NCI-H748 (cell line): ENCODE measurements at regions not wholly inside any gene's neighbourhood (a gene's known extent, or its start where the extent isn't known, plus 50 kb on each side); places are given as distances from the start of the nearest gene placed in this dataset.
A peak's percentile ranks its signal among the peaks of the same experiment; 100 is the strongest.

Experiments used
- DNase-seq: peaks from one replicate; lab custom pipeline; 2025; ENCODE audit not compliant: unreplicated experiment; lab: John Stamatoyannopoulos, UW

- DNase-seq, result no peak
These were observed 274.5 kb downstream of the DSEL start for GRCh38 chr18:67242001-67242400.

- no peak for DNase-seq
These were observed 275.2 kb downstream of the DSEL start for GRCh38 chr18:67241299-67241698.

DNA sequence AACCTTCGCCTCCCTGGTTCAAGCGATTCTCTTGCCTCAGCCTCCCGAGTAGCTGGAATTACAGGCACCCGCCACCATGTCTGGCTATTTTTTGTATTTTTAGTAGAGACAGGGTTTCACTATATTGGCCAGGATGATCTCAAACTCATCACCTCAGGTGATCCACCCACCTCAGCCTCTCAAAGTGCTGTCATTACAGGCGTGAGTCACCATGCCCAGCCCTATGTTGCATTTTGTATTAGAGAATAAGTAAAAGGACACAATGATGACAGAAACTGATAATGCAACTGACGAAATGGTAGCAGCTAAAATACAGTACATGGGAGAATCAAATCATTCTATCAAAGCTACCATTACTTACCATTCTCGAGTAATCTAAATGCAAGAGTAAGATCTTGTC is 276.7 kb downstream of the DSEL start:
- DNase-seq, result no peak

DNA sequence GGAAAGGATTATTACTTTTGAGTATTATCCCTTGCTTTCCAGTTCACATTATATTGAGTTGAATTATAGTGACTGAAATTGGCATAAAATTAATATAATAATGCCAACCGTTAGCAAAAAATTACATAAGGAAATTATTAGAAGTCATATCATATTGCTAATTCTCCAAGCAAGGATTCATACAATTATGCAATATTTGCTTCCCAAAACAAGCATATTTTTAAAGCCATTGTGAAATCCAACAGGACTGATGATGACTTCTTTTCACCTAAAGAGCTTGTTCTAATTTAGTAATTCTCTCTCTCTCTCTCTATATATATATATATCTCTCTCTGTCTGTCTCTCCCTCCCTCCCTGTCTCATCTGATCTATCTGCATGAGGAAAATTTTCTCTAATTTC is 283.5 kb downstream of the DSEL start:
- DNase-seq, result no peak

DNA sequence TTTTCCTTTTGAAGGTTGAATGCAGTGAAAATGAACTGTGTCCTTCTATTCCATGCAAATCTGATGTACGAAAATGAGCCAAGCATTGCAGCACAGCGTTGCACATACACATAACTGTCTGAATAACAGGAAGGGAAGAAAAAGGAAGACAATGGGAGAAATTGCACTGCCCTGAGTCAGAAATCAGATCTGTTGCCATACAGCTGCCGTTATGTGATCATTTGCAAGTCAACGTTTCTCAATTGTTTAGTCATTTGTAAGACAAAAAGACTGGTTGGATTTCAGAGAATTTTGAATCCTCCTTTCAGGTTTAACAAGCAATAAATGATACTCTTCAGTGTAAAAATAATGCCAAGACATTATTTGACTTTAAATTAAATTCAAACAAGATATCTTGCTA is 284.1 kb downstream of the DSEL start:
- no peak for DNase-seq

GRCh38 chr18:67222887-67223286 is 293.6 kb downstream of the DSEL start:
- no peak for DNase-seq

DNA sequence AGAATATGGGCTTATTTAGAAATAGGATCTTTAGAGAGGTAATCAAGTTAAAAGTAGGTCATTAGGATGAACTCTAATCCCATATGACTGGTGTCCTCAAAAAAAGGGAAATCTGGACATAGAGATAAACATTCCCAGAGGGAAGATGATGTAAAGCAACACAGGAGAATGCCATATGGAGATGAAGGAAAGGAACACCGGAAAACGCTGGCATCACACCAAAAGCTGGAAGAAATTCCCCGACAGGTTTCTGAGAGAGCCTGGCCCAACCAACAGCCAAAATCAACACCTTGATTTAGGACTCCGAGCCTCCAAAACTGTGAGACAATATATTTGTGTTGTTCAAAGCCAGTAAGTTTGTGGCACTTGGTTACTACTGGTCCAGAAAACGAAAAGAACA is 296.7 kb downstream of the DSEL start:
- DNase-seq, result no peak

DNA sequence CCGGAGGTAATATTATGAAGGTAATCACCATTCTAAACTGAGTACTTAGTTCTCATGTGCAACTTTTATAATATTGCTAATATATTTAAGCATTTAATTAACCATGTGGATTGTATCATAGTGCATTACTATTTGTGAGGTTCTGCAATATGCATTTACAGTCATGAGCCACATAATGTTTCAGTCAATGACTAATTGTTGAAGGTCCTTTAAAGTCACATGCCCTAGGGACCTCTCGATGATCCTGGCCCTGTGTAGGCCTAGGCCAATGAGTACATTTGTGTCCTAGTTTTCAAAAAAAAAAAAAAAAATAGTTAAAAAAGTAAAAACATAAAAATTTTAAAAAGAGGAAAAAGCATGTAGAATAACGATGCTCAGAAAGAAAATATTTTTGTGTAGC is 298.0 kb downstream of the DSEL start:
- no peak for DNase-seq

GRCh38 chr18:67217551-67218166 is 298.9 kb downstream of the DSEL start:
- peak; percentile 68 for DNase-seq

DNA sequence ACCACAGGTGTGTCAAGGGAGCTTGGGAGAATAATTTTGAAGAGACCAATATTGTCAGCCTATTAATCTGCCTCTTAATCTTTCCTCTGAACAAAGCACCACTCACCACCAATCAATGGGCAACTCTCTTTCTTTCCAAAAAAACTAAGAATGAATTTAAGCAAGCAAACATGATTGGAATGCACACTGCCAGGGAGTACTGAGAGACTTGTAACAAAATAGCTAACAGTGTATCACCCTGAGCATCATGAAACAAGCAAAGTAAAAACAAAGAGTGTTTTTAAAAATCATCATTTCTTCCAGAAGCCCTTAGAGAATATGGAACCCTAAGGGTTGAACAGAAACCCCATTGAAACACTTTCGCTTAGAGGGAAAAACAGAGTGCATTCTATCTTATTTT is 299.7 kb downstream of the DSEL start:
- DNase-seq, result no peak

- DNase-seq, result no peak
These were observed 300.8 kb downstream of the DSEL start for GRCh38 chr18:67215686-67216085.

DNA sequence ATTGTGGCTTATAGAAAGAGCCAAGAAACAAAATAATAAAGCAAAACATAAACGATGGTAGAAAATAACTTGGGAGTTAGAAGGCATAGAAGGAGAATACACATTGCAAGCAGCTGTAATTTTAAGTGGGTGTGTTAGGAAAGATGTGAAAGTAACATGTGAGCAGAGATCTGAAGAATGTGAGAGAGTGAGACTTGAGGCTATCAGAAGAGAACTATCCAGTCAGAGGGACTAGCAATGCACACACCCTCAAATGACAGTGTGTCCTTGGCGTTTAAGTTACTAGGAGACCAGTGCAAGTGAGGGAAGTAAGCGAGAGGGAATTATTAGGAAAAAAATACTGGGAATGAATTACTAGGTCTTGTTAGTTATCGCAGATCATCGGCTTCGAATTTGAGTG is 304.9 kb downstream of the DSEL start:
- DNase-seq, result no peak

DNA sequence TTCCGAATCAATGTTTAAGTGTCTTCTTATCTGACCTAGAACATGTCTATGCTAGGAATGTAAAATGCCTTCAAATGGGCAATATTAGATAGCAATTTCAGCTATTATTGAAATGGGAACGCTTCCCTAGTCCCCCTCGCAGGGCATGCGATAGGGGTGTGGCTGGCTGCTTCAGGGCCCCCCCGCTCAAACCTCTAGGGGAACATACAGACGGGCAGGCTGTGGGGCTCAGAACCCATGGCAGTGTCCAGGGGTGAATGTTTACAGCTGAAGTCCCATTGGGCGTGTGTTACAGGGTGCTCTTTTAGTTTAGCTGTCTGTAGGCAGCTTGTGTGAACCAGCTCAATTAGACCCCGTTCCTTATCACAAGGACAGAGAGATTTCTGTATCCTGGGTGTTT is 315.9 kb downstream of the DSEL start:
- DNase-seq, result no peak

- DNase-seq, result peak; percentile 89
These were observed 316.4 kb downstream of the DSEL start for GRCh38 chr18:67199993-67200617.

DNA sequence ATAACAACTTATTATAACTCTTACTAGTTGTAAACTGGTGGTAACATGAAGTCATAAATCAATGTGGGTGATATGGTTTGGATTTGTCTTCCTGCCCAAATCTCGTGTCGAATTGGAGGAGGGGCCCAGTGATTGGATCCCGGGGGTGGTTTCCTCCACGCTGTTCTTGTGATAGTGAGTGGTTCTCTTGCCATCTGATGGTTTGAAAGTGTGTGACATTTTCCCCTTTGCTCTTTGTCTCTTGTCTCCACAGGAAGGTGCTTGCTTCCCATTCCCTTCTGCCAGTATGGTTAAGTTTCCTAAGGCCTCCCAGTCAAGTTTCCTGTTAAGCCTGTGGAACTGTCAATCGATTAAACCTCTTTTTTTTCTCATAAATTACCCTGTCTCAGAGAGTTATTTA is 321.6 kb downstream of the DSEL start:
- DNase-seq, result peak; percentile 90

DNA sequence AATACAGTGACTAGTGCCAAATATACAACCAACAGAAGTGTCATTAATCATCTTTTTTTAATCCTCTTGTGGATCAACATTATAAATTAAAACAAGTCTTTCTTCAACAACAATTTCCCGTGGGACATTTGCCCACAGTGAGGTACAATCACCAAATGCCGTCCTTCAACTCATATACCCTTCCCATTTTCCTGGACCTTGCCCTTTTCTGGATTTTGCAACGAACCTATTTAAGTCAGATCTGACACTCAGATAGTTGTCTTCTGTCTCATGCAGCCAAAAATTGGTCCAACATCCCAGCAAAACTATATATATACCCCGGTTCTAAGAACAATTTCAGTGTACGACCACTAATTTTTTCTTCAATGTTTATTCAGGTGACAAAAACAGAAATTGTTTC is 324.0 kb downstream of the DSEL start:
- no peak for DNase-seq

DNA sequence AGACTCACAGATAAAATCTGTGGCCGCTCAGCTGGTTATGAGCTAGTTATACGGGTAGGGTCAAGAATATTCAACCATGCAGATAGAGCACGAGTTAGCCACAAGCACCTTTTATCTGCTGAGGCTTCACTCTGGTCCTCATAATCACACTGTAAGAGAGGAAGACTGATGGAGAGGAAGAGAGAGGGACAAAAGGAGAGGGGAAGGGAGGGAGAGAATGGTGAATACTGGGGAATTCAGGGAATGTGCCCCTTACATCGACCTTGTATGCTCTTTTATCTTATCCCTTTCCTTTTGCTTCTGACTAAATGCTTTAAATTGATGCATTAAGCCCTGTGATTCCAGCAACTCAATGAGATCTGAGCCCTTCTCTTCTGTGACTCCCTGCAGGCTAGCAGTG is 333.1 kb downstream of the DSEL start:
- DNase-seq, result peak; percentile 53

DNA sequence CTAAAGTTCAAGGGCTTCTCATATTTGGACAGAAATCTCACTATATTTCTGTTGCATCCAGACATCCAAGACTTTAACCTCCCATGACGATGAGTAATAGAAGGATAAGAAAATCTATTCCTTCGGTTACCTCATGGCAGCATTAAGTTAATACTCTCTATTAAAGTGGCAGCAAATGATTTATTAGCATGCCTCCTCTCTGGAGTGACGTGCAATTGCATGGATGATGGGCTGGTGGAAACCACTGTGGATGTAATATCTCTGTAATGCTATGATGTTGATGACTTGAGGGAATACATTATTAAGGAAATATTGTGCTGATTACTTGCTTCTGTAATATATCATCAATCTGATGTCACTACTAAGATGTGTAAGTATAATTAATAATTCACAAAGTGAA is 336.8 kb downstream of the DSEL start:
- no peak for DNase-seq

DNA sequence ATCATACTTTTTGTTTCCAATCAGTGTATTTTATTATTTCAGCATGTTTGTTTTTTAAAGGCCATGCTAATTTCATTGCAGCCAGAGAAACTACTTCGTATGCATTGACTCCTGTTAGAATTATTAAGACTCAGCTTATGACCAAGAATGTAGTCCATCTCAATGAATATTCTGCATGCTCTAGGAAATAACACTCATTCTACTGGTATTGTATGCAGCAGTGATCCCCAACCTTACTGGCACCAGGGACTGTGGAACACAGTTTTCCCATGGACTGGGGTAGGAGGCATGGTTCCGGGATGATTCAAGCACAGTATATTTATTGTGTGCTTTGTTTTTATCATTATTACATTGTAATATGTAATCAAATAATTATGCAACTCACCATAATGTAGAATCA is 356.9 kb downstream of the DSEL start:
- DNase-seq, result no peak

DNA sequence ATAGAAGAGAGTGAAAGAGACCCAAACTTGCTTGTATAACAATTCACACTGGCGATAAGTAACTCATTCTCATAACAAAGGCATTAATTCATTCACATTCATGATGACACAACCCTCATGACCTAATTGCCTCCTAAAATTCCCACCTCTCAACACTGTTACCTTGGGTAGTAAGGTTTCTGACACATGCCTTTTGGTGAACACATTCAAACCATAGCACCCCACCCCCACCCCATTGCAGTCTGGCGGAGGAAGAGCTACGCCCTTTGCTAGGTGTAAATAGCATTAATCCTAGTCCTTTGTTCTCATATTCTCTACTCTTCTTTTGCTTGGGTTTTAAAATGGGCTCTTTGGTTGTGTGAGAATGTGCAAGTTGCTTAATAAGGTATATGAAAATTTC is 361.5 kb downstream of the DSEL start:
- no peak for DNase-seq

DNA sequence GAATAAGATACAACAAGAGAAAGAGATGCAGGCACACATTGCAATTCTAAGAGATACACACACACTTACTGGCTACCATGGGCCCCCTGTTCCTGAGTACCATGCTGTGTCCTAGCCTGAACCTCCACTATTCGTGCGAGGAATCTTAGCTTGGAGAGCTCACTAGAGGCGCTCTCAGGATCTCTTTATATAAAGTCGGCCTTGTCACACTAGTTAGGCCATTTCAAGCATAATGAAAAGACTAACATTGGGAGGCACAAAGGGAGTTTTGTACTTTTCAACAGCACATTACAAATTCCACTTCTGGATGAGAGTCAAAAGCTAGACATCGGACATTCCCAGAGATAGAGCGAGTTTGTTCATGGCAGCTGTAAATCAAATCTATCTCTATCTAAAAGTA is 365.2 kb downstream of the DSEL start:
- DNase-seq, result no peak

DNA sequence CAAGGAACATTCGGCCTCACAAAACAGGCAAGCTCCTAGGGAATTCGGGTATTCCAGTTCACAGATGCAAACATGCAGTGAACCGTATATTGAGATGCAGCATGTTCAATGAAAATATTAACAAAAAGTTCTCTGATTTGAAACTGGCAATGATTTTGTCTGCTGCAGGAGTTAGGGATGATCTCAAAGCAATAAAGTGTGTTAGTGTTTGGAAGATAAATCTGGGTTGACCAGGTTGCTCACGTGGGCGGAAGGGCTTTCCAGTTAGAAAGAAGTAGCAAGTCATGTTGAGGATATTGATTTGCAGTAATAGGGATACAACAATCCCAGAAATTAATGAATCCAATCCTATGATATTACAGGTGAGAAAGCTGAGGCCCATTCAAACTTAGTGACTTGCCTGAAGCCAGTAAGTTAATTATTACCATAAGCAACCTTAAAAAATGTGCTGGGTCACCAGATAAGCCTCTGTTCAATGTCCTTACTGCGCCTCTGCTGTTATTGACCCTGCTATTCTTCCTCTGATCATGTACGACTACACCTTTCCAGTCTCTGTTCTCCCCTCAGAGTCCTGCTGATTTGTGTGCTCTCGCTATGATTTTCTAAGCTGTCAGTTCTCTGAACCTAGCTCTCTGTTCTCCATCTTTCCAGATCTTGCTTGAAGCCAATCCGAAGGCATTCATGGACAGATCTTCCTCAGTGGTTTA is 370.8 kb downstream of the DSEL start:
- DNase-seq, result no peak

- peak; percentile 94 for DNase-seq
These were observed 372.2 kb downstream of the DSEL start for GRCh38 chr18:67144329-67144728.
